Left lung (tissue), 4 donors: ENCODE measurements at regions not wholly inside any gene's neighbourhood (a gene's known extent, or its start where the extent isn't known, plus 50 kb on each side); places are given as distances from the start of the nearest gene placed in this dataset.

ENCODE experiments used
- ATAC-seq: fragments of 200-7000 bp; cut with Tn5 transposase; one replicate; pipeline ENCODE4 v1.9.1; 2020; ENCODE audit warnings: moderate library complexity
- DNase-seq, 4 donors: peaks; one replicate each; pipeline ENCODE4 v3.0.0-alpha.2; 2013 to 2020
- H3K27ac ChIP-seq, 2 donors: fragments of 200-600 bp; sonication (generic) in 1 of 2; one replicate each; pipeline versions ENCODE4 v1.5.0 to v1.8.0; 2020 to 2021
- H3K27me3 ChIP-seq, 2 donors: fragments of 200-600 bp; sonication (generic) in 1 of 2; one replicate each; pipeline versions ENCODE4 v1.5.0 to v1.8.0; 2020 to 2021
- H3K36me3 ChIP-seq, 2 donors: fragments of 200-600 bp; sonication (generic) in 1 of 2; one replicate each; pipeline versions ENCODE4 v1.5.0 to v1.8.0; 2020 to 2021
- H3K4me1 ChIP-seq, 2 donors: fragments of 200-600 bp; one replicate each; pipeline ENCODE4 v1.8.0; 2021
- H3K4me3 ChIP-seq, 2 donors: fragments of 200-600 bp; sonication (generic) in 1 of 2; one replicate each; pipeline versions ENCODE4 v1.5.0 to v1.8.0; 2020 to 2021; ENCODE audit warnings: mild to moderate bottlenecking in 1 of 2
- H3K9me3 ChIP-seq, 2 donors: fragments of 200-600 bp; sonication (generic) in 1 of 2; one replicate each; pipeline versions ENCODE4 v1.5.0 to v1.8.0; 2020 to 2021
- CTCF ChIP-seq, 2 donors: fragments of 200-600 bp; sonication (generic) in 1 of 2; IDR thresholded peaks; one replicate each; pipeline versions ENCODE4 v1.5.0 to v1.8.0; 2021; ENCODE audit warnings: antibody characterized with exemption in 2 of 2
- intact Hi-C, 2 donors: fragments of 100-400 bp; cut with DNase I; formaldehyde crosslinking; loops; one replicate each; pipeline versions ENCODE4 v1.11.2 to v1.14.2; 2022
- donor health status: DM: no; HTN: yes; CAD: no.
- donor health status: DM: no; HTN: no; CAD: no.

DNA sequence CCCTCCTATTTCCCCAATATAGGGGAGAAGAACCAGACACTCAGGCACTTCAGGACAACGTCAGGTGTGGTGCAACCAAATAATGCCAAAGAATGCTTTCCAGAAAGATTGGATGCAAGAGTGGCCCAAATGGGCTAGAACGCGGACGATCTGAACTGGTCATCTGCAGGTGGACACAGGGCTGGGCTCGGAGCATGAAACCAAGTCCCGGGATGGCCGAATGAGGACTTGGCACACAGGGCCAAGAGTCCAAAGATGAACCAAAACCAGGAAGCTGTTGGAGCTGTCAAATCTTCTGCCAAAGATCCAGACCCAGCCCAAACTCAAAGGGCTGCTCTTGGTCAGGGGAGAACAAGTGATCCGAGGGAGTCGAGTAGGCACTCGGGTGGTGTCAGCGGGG lies 143.9 kb upstream of the ARID1B start:
- Histone ChIP-seq H3K27ac (no peak overlapping the region), H3K9me3 (no peaks in the 10 kb centered on the region), H3K36me3 (no peaks in the 10 kb centered on the region), H3K4me3 (no peak overlapping the region), H3K27me3 (no peaks in the 10 kb centered on the region), H3K4me1 (peaks cover 0 to 9% of the 10 kb centered on the region in 2 donors)
- DNase-seq (no peak), ATAC-seq (no peak)
- no peak for TF ChIP-seq CTCF (IDR thresholded peaks at IDR 0.05)
- intact Hi-C loops: no loop called here

GRCh38 chr6:156630613-156631302 lies 146.4 kb upstream of the ARID1B start:
- Histone ChIP-seq H3K9me3 (no peaks in the 10 kb centered on the region), H3K4me3 (no peak overlapping the region), H3K36me3 (no peaks in the 10 kb centered on the region), H3K27ac (no peak overlapping the region), H3K27me3 (no peaks in the 10 kb centered on the region), H3K4me1 (peaks cover 0 to 9% of the 10 kb centered on the region in 2 donors)
- intact Hi-C loops: no loop called here
- DNase-seq (peak in 1 of 4 donors; percentile 66), ATAC-seq (no peak)
- no peak for TF ChIP-seq CTCF (IDR thresholded peaks at IDR 0.05)

DNA sequence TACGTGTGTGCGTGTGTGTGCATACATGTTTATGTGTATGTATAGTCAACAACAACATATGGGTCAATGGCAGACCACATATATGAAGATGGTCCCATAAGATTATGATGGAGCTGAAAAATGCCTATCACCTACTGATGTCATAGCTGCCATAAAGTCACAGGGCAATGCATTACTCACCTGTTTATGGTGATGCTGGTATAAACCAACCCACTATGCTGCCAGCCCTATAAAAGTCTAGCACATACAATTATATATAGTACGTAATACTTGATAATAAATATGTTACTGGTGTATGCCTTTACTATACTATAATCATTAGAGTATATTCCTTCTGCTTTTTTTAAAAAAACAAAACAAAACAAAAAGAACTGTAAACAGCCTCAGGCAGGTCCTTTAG lies 148.4 kb upstream of the ARID1B start:
- intact Hi-C loops: no loop called here
- no peaks in the 10 kb centered on the region for H3K9me3 ChIP-seq
- no peak for DNase-seq
- no peaks in the 10 kb centered on the region for H3K27me3 ChIP-seq
- no peak for ATAC-seq
- H3K4me1 ChIP-seq: no peaks in the 10 kb centered on the region
- no peak overlapping the region for H3K4me3 ChIP-seq
- no peaks in the 10 kb centered on the region for H3K36me3 ChIP-seq
- TF ChIP-seq CTCF (IDR thresholded peaks at IDR 0.05): no peak
- H3K27ac ChIP-seq: no peak overlapping the region

GRCh38 chr6:156627524-156627923 lies 149.7 kb upstream of the ARID1B start:
- no peaks in the 10 kb centered on the region for H3K27me3 ChIP-seq
- no peaks in the 10 kb centered on the region for H3K36me3 ChIP-seq
- TF ChIP-seq CTCF (IDR thresholded peaks at IDR 0.05): no peak
- no peak overlapping the region for H3K4me3 ChIP-seq
- no peak overlapping the region for H3K27ac ChIP-seq
- intact Hi-C loops: no loop called here
- H3K4me1 ChIP-seq: no peaks in the 10 kb centered on the region
- no peak for DNase-seq
- no peak for ATAC-seq
- no peaks in the 10 kb centered on the region for H3K9me3 ChIP-seq

GRCh38 chr6:156622185-156622584 lies 155.0 kb upstream of the ARID1B start:
- no peak overlapping the region for H3K4me3 ChIP-seq
- H3K4me1 ChIP-seq: peaks cover 0 to 10% of the 10 kb centered on the region in 2 donors
- intact Hi-C loops: no loop called here
- no peaks in the 10 kb centered on the region for H3K36me3 ChIP-seq
- DNase-seq (no peak), ATAC-seq (no peak)
- no peaks in the 10 kb centered on the region for H3K9me3 ChIP-seq
- TF ChIP-seq CTCF (IDR thresholded peaks at IDR 0.05): no peak
- no peaks in the 10 kb centered on the region for H3K27me3 ChIP-seq
- no peak overlapping the region for H3K27ac ChIP-seq
